Lower leg skin (tissue), 4 donors: ENCODE measurements at regions not wholly inside any gene's neighbourhood (a gene's known extent, or its start where the extent isn't known, plus 50 kb on each side); places are given as distances from the start of the nearest gene placed in this dataset.

Experiments used
- DNase-seq, 2 donors: peaks; one replicate each; pipeline ENCODE4 v3.0.0-alpha.2; 2019; ENCODE audit warnings: low spot score in 2 of 2
- H3K4me3 ChIP-seq: fragments of 200-600 bp; sonication (generic); 2 replicates; pipeline ENCODE4 v1.5.1; 2017; ENCODE audit warnings: mild to moderate bottlenecking, low read depth; ENCODE audit not compliant: poor library complexity, severe bottlenecking
- POLR2A ChIP-seq, 2 donors: fragments of 450-650 bp; IDR thresholded peaks; one replicate each; pipeline ENCODE4 v1.6.1; 2016 to 2017; ENCODE audit warnings: antibody characterized with exemption in 2 of 2, mild to moderate bottlenecking in 1 of 2, moderate library complexity in 1 of 2
- WGBS, 2 donors: methylation state at CpG; one replicate each; pipeline ENCODE4 v1.1.5; 2018; 5-methylcytosine and 5-hydroxymethylcytosine counted together
- intact Hi-C: fragments of 100-400 bp; cut with DNase I; formaldehyde crosslinking; loops from one replicate; pipeline ENCODE4 v1.15.0; 2023; ENCODE audit warnings: low total_unique reads
- TF ChIP-seq, protein P1 (sequence below), 3 donors: fragments of 450-650 bp; IDR thresholded peaks; one replicate each; pipeline ENCODE4 v1.5.1; 2016; ENCODE audit warnings: antibody characterized with exemption in 3 of 3, mild to moderate bottlenecking in 3 of 3, moderate library complexity in 2 of 3

DNA sequence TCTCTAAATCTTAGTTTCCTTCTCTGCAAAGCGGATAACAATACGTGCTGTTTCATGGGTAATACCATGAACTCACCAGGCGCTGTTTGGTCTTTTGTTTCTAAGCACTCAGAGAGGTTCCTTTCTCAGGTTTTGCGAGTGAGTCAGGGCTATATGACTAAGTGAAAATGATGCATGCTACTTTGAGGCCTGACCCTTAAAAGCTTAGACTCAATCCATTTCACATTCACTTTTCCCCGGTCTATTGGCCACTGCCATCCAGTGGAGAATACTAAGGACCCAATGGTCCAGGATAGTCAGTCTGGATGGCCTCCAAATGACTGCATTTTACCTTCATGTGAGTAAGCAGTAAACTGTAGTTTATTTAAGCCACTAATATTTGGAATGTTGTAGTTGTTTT, 400.8 kb upstream of the SLIT2 start:
- WGBS, 2 donors: 88 to 93% methylated on average over 5 of the region's 5 CpGs
- intact Hi-C loops: no loop called here
- no peak for DNase-seq
- TF ChIP-seq POLR2A (IDR thresholded peaks at IDR 0.05): no peak
- TF ChIP-seq, protein P1, sequence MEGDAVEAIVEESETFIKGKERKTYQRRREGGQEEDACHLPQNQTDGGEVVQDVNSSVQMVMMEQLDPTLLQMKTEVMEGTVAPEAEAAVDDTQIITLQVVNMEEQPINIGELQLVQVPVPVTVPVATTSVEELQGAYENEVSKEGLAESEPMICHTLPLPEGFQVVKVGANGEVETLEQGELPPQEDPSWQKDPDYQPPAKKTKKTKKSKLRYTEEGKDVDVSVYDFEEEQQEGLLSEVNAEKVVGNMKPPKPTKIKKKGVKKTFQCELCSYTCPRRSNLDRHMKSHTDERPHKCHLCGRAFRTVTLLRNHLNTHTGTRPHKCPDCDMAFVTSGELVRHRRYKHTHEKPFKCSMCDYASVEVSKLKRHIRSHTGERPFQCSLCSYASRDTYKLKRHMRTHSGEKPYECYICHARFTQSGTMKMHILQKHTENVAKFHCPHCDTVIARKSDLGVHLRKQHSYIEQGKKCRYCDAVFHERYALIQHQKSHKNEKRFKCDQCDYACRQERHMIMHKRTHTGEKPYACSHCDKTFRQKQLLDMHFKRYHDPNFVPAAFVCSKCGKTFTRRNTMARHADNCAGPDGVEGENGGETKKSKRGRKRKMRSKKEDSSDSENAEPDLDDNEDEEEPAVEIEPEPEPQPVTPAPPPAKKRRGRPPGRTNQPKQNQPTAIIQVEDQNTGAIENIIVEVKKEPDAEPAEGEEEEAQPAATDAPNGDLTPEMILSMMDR (IDR thresholded peaks at IDR 0.05): no peak
- no peak overlapping the region for H3K4me3 ChIP-seq

DNA sequence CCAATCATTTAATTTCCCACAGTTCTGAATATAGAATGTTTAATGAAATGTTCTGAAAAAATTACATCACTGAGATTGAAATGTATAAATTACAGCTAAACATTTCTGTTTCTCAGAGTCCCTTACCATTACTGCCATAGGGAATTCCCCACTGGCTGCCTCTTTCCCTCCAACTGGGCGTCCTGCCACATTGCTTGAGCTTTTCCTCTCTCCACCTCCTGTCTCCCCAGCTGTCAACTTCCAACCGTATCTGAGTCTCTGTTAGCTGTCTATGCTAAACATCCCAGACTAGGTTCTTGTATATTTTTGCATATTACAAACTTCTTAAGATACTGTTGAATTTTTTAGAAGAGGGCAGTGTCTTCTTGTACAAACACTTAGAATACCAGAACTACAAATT, 407.3 kb upstream of the SLIT2 start:
- WGBS, 2 donors: 30 to 32% methylated on average over 2 of the region's 2 CpGs
- no peak for TF ChIP-seq POLR2A (IDR thresholded peaks at IDR 0.05)
- TF ChIP-seq, protein P1 (IDR thresholded peaks at IDR 0.05): no peak
- intact Hi-C loops: no loop called here
- no peak overlapping the region for H3K4me3 ChIP-seq
- no peak for DNase-seq

DNA sequence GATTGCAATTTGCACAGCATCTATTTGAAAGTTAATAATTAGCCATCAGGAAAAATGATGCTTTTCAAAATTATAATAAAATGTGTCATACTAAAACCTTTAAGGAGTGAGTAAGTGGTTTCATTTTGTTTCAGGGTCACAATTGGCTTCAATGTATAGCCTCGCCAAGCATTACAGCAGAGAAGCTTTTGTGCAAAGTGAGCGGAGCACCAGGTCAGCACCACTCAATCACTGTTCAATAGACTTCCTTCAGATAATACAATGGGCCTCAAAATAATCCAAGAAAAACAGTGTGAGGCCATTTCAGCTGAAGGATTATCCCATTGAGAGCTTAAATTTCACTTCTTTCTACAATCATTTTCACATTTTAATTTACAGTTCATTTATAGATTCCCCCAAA, 409.2 kb upstream of the SLIT2 start:
- H3K4me3 ChIP-seq: no peak overlapping the region
- TF ChIP-seq, protein P1 (IDR thresholded peaks at IDR 0.05): no peak
- TF ChIP-seq POLR2A (IDR thresholded peaks at IDR 0.05): no peak
- intact Hi-C loops: no loop called here
- DNase-seq: no peak
- WGBS, 2 donors: 90 to 92% methylated on average over 2 of the region's 2 CpGs

DNA sequence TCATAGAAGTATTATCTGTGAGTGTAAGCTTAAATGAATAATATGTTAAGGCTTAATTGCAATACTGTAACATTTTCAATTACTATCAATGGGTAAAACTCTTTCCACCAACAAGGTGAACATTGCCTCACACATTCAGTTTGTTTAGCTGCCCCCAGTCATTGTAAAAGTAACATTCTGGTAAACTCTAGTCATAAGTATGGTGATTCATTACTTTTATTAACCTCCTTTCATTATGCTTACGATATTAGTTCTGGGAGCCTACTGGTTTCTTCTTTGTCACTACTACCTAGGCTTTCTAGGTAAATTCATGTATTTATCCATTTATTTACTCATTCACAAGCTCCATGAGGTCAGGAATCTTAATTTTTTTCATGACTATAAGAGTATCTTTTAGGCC, 412.8 kb upstream of the SLIT2 start:
- intact Hi-C loops: no loop called here
- H3K4me3 ChIP-seq: no peak overlapping the region
- TF ChIP-seq POLR2A (IDR thresholded peaks at IDR 0.05): no peak
- TF ChIP-seq, protein P1 (IDR thresholded peaks at IDR 0.05): no peak
- WGBS, 2 donors: 90 to 94% methylated on average over 1 of the region's 1 CpG
- DNase-seq: no peak

DNA sequence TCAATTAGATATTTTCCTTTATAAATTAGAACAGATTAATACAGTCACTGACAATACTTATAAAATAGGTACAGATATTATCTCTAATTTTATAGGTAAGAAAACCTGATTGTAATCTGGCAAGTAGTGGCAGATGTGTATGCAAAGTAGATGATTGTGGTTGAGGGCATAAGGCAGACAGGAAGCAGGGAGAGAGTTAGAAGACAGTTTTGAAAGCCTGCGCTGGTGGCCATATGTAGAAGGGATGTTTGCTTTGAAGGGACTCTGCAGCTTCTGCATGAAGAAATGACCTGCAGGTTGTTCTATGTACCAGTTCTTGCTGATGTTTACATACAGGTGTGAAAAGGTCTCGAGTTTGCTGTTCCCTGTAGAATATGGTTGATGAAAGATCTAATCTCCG, 416.3 kb upstream of the SLIT2 start:
- WGBS, 2 donors: 84 to 85% methylated on average over 3 of the region's 3 CpGs
- H3K4me3 ChIP-seq: no peak overlapping the region
- TF ChIP-seq, protein P1 (IDR thresholded peaks at IDR 0.05): no peak
- TF ChIP-seq POLR2A (IDR thresholded peaks at IDR 0.05): no peak
- DNase-seq: no peak
- intact Hi-C loops: no loop called here

DNA sequence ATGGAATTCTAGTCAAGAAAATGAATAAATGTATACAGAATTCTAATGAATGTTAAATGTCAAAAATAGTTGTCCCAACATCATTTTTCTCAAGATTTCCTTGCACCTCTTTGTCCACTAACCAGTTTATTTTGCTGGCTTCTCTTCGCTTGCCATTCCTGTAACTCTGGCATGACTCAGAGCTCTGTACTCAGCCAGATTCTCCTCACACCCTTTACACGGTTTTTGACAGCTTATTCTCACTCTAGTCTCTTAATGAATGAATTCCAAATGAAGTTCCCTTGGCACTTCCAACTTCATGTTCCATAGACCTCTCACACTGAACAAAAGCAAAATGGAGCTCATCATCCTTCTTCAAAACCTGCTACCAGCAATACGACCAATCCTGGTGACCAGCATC, 419.3 kb upstream of the SLIT2 start:
- no peak overlapping the region for H3K4me3 ChIP-seq
- TF ChIP-seq, protein P1 (IDR thresholded peaks at IDR 0.05): no peak
- TF ChIP-seq POLR2A (IDR thresholded peaks at IDR 0.05): no peak
- intact Hi-C loops: no loop called here
- 37 to 47% methylated on average over 3 of the region's 3 CpGs for WGBS, 2 donors
- no peak for DNase-seq
